Natural killer cell (primary cell): ENCODE measurements at regions not wholly inside any gene's neighbourhood (a gene's known extent, or its start where the extent isn't known, plus 50 kb on each side); places are given as distances from the start of the nearest gene placed in this dataset.

Source experiments
- ATAC-seq, 3 donors: fragments of 150-1000 bp in 2 of 3; fragments of 200-7000 bp in 1 of 3; cut with Tn5 transposase; 1 replicate in 1 of 3; 2 replicates in 2 of 3; pipeline ENCODE4 v1.10.0; 2021; ENCODE audit warnings: mild to moderate bottlenecking in 2 of 3, moderate library complexity in 2 of 3
- DNase-seq, 2 donors: peaks; one replicate each; pipeline versions ENCODE4 v3.0.0 to v3.0.0-alpha.2; 2013 to 2021; ENCODE audit warnings: mixed read lengths in 1 of 2
- H3K27ac ChIP-seq: one replicate; pipeline ENCODE4 v1.5.1; 2013; ENCODE audit warnings: mild to moderate bottlenecking, low read length
- H3K27me3 ChIP-seq: one replicate; pipeline ENCODE4 v1.6.1; 2013; ENCODE audit warnings: low read length; ENCODE audit not compliant: control insufficient read depth, insufficient read depth
- H3K36me3 ChIP-seq: one replicate; pipeline ENCODE4 v1.6.1; 2013; ENCODE audit warnings: low read length; ENCODE audit not compliant: control insufficient read depth, insufficient read depth
- H3K4me1 ChIP-seq: one replicate; pipeline ENCODE4 v1.6.1; 2013; ENCODE audit warnings: low read length; ENCODE audit not compliant: control insufficient read depth, insufficient read depth
- H3K4me3 ChIP-seq: one replicate; pipeline ENCODE4 v1.5.1; 2013; ENCODE audit warnings: low read length
- H3K9me3 ChIP-seq: one replicate; pipeline ENCODE4 v1.6.1; 2013; ENCODE audit warnings: low read length; ENCODE audit not compliant: control insufficient read depth, insufficient read depth
- H3K27ac Mint-ChIP-seq, 2 donors: one replicate each; pipeline ENCODE4 v1.8.0; 2022; ENCODE audit warnings: mild to moderate bottlenecking in 2 of 2, mixed read lengths in 2 of 2, moderate library complexity in 1 of 2
- H3K27me3 Mint-ChIP-seq, 2 donors: one replicate each; pipeline ENCODE4 v1.8.0; 2022; ENCODE audit warnings: low read depth in 2 of 2, mixed read lengths in 2 of 2
- H3K36me3 Mint-ChIP-seq: one replicate; pipeline ENCODE4 v1.8.0; 2022; ENCODE audit warnings: mixed read lengths
- H3K4me1 Mint-ChIP-seq, 2 donors: one replicate each; pipeline ENCODE4 v1.8.0; 2022; ENCODE audit warnings: mixed read lengths in 2 of 2
- H3K4me3 Mint-ChIP-seq: one replicate; pipeline ENCODE4 v1.8.0; 2022; ENCODE audit warnings: mild to moderate bottlenecking, moderate library complexity, mixed read lengths
- H3K9me3 Mint-ChIP-seq, 2 donors: one replicate each; pipeline ENCODE4 v1.8.0; 2022; ENCODE audit warnings: mixed read lengths in 2 of 2
- WGBS: methylation state at CpG from one replicate; pipeline ENCODE4 v1.1.7; 2013; ENCODE audit warnings: missing lambda C conversion rate; ENCODE audit not compliant: insufficient coverage; 5-methylcytosine and 5-hydroxymethylcytosine counted together
- intact Hi-C: fragments of 100-400 bp; cut with micrococcal nuclease; formaldehyde crosslinking; loops from one replicate; pipeline ENCODE4 v1.14.2; 2022
- TF ChIP-seq, protein P1 (sequence below): fragments of 200-600 bp; IDR thresholded peaks from one replicate; pipeline ENCODE4 v1.8.0; 2022; ENCODE audit warnings: antibody characterized with exemption

DNA sequence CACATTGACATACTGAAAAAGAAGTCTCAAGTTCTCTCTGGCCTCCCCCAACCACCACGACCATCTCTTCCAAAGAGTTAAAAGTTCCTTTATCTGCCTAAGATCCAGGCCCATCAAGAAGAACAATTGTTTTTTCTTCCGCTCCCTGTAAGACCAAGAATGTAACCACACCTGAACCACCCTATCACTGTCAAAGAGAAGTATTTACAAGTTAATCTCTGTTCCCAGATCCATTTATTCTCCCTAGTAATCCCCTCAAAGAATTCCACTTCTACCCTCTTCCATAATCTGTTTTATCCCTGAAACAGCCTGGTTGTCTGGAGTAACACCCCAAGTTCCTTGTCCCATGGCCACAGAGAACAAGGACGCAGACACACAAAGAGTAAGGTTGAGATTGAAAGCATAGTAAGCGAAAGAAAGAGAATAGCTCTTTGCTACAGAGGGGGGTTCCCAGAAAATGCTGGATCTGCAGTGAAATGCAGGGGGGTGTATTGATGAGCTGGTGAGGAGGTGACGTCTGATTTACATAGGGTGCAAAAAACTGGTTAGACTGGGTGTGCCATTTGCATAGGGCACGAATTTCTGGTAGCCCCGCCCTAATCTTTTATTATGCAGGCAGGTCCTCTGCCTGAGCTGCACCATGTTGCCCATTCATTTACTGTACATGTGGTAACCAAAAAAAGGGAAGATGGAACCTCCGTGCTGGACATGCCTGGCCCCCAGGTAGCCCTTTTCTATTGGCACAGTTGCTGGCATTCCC, 122.0 kb downstream of the SKIDA1 start:
- H3K9me3 ChIP-seq = no peaks in the 10 kb centered on the region
- peaks cover 4 to 16% of the 10 kb centered on the region in 2 donors for H3K27me3 Mint-ChIP-seq
- ATAC-seq = no peak
- TF ChIP-seq, protein P1, sequence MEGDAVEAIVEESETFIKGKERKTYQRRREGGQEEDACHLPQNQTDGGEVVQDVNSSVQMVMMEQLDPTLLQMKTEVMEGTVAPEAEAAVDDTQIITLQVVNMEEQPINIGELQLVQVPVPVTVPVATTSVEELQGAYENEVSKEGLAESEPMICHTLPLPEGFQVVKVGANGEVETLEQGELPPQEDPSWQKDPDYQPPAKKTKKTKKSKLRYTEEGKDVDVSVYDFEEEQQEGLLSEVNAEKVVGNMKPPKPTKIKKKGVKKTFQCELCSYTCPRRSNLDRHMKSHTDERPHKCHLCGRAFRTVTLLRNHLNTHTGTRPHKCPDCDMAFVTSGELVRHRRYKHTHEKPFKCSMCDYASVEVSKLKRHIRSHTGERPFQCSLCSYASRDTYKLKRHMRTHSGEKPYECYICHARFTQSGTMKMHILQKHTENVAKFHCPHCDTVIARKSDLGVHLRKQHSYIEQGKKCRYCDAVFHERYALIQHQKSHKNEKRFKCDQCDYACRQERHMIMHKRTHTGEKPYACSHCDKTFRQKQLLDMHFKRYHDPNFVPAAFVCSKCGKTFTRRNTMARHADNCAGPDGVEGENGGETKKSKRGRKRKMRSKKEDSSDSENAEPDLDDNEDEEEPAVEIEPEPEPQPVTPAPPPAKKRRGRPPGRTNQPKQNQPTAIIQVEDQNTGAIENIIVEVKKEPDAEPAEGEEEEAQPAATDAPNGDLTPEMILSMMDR = no peak
- no peak overlapping the region for H3K27ac Mint-ChIP-seq
- H3K4me3 Mint-ChIP-seq = no peak overlapping the region
- no peaks in the 10 kb centered on the region for H3K36me3 Mint-ChIP-seq
- no peaks in the 10 kb centered on the region for H3K27me3 ChIP-seq
- H3K36me3 ChIP-seq = no peaks in the 10 kb centered on the region
- peaks cover 13 to 15% of the 10 kb centered on the region in 2 donors for H3K4me1 Mint-ChIP-seq
- H3K4me1 ChIP-seq = no peaks in the 10 kb centered on the region
- H3K27ac ChIP-seq = no peak overlapping the region
- no peak for DNase-seq
- no peaks in the 10 kb centered on the region for H3K9me3 Mint-ChIP-seq
- intact Hi-C loops = no loop called here
- no peak overlapping the region for H3K4me3 ChIP-seq
- 84% methylated on average over 8 of the region's 8 CpGs for WGBS

DNA sequence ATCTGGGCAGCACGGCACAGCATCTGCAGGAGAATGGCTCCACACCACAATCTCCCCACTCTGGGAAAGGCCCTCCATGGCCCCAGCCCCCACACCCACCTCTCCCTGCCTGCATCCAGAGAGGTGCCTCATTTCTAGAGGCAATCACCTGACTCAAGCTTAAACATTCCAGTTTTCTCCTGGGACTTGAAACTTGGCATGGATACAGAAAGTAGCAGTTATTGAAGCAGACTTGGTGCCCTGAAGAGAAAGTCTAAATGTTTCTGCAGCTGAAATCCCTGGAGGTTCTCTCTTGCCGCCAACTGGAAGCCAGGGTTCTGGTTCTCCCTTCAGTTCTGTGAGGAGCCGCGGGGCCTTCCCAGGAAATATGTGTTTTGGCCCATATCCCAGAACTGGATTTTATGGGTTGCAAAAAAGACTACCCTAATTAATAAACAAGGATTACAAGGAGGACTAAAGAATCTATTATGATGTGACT, 122.8 kb downstream of the SKIDA1 start:
- H3K27ac Mint-ChIP-seq = no peak overlapping the region
- H3K9me3 Mint-ChIP-seq = no peaks in the 10 kb centered on the region
- peaks cover 13 to 15% of the 10 kb centered on the region in 2 donors for H3K4me1 Mint-ChIP-seq
- Histone ChIP-seq H3K36me3 (no peaks in the 10 kb centered on the region), H3K27me3 (no peaks in the 10 kb centered on the region), H3K4me1 (no peaks in the 10 kb centered on the region), H3K27ac (no peak overlapping the region), H3K9me3 (no peaks in the 10 kb centered on the region), H3K4me3 (no peak overlapping the region)
- no peak for ATAC-seq
- 90% methylated on average over 4 of the region's 4 CpGs for WGBS
- DNase-seq = no peak
- H3K4me3 Mint-ChIP-seq = no peak overlapping the region
- no peaks in the 10 kb centered on the region for H3K36me3 Mint-ChIP-seq
- TF ChIP-seq, protein P1 = no peak
- intact Hi-C loops = no loop called here
- peaks cover 4 to 16% of the 10 kb centered on the region in 2 donors for H3K27me3 Mint-ChIP-seq

DNA sequence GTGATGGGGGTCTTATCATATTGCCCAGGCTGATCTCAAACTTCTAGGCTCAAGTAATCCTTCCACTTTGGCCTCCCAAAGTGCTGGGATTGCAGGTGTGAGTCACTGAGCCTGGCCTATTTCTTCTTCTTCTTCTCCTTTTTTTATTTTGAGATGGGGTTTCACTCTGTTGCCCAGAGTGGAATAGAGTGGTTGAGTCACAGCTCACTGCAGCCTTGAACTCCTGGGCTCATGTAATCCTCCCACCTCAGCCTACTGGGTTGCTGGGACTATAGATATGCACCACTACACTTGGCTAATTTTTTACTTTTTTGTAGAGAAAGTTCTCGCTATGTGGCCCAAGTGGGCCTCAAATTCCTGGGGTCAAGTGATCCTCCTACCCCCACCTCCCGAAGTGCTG, 124.3 kb downstream of the SKIDA1 start:
- DNase-seq (no peak), ATAC-seq (no peak)
- H3K36me3 ChIP-seq = no peaks in the 10 kb centered on the region
- intact Hi-C loops = no loop called here
- 67% methylated on average over 1 of the region's 2 CpGs for WGBS
- Mint-ChIP-seq H3K27me3 (peaks cover 7 to 16% of the 10 kb centered on the region in 2 donors), H3K27ac (no peak overlapping the region), H3K36me3 (no peaks in the 10 kb centered on the region), H3K9me3 (no peaks in the 10 kb centered on the region), H3K4me3 (no peak overlapping the region), H3K4me1 (peaks cover under 1 to 2% of the 10 kb centered on the region in 2 donors)
- H3K9me3 ChIP-seq = no peaks in the 10 kb centered on the region
- TF ChIP-seq, protein P1 = no peak
- H3K4me1 ChIP-seq = no peaks in the 10 kb centered on the region
- H3K27ac ChIP-seq = no peak overlapping the region
- H3K4me3 ChIP-seq = no peak overlapping the region
- no peaks in the 10 kb centered on the region for H3K27me3 ChIP-seq
